ENCODE measurements at regions not wholly inside any gene's neighbourhood (a gene's known extent, or its start where the extent isn't known, plus 50 kb on each side); places are given as distances from the start of the nearest gene placed in this dataset.

DNA sequence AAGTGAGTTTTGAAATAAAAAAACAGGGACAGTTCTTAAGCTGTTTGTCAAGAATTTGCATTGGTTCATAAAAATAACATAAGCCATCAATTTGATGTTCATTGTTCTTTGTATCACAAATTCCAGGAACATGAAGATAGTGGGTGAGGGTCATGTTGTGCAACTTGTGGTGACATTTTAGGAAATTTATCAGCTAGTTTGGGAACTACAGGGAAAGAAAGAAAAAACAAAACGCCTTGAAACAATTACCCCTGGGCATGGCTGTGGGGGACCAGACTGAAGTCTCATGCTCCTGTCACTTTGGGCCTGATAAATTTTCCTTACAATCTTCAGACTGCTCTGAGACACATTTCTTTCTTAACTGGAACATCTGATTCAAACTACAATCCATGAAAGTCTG lies 207.1 kb upstream of the CLINT1 start:
- Mint-ChIP-seq H3K4me1 (peaks cover 18% of the 10 kb centered on the region), H3K4me3 (no peak overlapping the region)

DNA sequence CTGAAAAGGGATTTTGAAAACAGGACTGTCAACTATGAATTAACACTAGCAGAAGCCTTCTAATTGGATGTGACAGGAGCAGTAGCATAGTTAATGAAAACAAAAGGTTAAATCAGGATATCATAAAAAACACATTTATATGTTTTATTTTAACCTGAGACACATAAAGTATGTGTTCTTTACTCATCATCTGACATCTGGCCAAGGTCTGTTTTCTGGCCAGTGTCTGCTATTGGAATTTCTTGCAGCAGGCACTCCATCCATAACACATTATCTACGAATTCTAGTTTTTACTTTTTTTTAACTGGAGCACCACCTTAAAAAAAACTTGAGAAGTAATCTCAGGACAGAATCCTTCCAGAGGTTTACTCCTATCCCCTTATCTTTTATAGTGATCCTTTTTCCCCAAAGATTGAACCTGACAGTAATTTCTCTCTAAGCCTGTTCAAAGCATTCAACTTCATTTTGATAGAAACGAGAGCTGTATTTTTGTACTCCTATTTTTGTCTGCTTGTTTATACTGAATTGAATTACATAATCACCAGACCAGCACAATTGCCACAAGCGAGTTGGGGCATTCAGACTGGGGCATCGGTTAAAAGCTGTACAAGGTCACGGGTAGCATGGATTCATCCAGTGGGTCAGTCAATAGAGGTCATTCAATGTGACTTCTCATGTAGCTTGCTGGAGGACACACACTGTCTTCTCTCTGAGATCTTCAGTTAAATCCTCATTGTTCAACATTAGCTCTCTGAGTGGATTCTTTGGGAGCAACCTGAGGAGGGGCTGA lies 205.6 kb upstream of the CLINT1 start:
- TF ChIP-seq CTCF (conservative IDR thresholded peaks at IDR 0.05): no peak
- Mint-ChIP-seq H3K36me3 (ENCODE audit: low read depth) (no peaks in the 10 kb centered on the region), H3K9me3 (peaks cover 6% of the 10 kb centered on the region), H3K27me3 (ENCODE audit: low read depth) (peaks cover 5% of the 10 kb centered on the region), H3K4me3 (no peak overlapping the region), H3K27ac (ENCODE audit: unreplicated experiment) (no peak overlapping the region), H3K4me1 (peaks cover 11% of the 10 kb centered on the region)
- DNase-seq (ENCODE audit: low read depth, low spot score): no peak

More for the DNA sequence above, 207.1 kb upstream of the CLINT1 start:
- H3K27ac Mint-ChIP-seq (ENCODE audit: unreplicated experiment): no peak overlapping the region
- no peak for TF ChIP-seq CTCF (conservative IDR thresholded peaks at IDR 0.05)
- H3K36me3 Mint-ChIP-seq (ENCODE audit: low read depth): no peaks in the 10 kb centered on the region
- H3K9me3 Mint-ChIP-seq: peaks cover 6% of the 10 kb centered on the region
- DNase-seq (ENCODE audit: low read depth, low spot score): no peak
- no peaks in the 10 kb centered on the region for H3K27me3 Mint-ChIP-seq (ENCODE audit: low read depth)

- peaks cover 11% of the 10 kb centered on the region for H3K27me3 Mint-ChIP-seq (ENCODE audit: low read depth)
- no peak overlapping the region for H3K27ac Mint-ChIP-seq (ENCODE audit: unreplicated experiment)
- H3K9me3 Mint-ChIP-seq: peaks cover 6% of the 10 kb centered on the region
- no peak for DNase-seq (ENCODE audit: low read depth, low spot score)
- TF ChIP-seq CTCF (conservative IDR thresholded peaks at IDR 0.05): no peak
- peaks cover 8% of the 10 kb centered on the region for H3K4me1 Mint-ChIP-seq
- H3K36me3 Mint-ChIP-seq (ENCODE audit: low read depth): no peaks in the 10 kb centered on the region
- H3K4me3 Mint-ChIP-seq: no peak overlapping the region
Measured at GRCh38 chr5:158063052-158063451, 204.1 kb upstream of the CLINT1 start.

DNA sequence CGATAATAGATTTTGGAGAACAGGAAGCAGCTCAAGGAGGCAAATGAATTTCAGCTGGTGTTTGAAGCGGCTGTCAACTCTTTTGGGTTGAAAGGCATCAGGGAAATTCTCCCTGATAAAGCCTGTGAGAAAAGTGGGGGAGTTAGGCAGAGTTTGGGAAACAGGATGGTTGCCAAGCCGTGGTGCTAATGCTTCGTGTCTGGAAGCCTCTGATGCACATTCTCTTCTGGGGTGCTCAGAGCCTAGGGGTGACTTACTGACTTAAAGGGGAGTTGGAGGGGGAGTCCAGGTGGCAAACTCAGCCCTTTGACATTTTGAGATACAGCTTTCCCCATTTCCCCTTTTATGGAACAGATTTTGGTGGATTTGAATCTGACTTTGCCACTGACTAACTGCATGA lies 202.5 kb upstream of the CLINT1 start:
- Mint-ChIP-seq H3K4me1 (peaks cover 8% of the 10 kb centered on the region), H3K27ac (ENCODE audit: unreplicated experiment) (no peak overlapping the region), H3K9me3 (peaks cover 5% of the 10 kb centered on the region), H3K36me3 (ENCODE audit: low read depth) (no peaks in the 10 kb centered on the region), H3K27me3 (ENCODE audit: low read depth) (peaks cover 11% of the 10 kb centered on the region), H3K4me3 (no peak overlapping the region)
- DNase-seq (ENCODE audit: low read depth, low spot score): no peak
- no peak for TF ChIP-seq CTCF (conservative IDR thresholded peaks at IDR 0.05)

- H3K9me3 Mint-ChIP-seq: peaks cover 3% of the 10 kb centered on the region
- no peak for DNase-seq (ENCODE audit: low read depth, low spot score)
- peaks cover 11% of the 10 kb centered on the region for H3K27me3 Mint-ChIP-seq (ENCODE audit: low read depth)
- H3K27ac Mint-ChIP-seq (ENCODE audit: unreplicated experiment): no peak overlapping the region
- H3K4me3 Mint-ChIP-seq: no peak overlapping the region
- peaks cover 5% of the 10 kb centered on the region for H3K4me1 Mint-ChIP-seq
- H3K36me3 Mint-ChIP-seq (ENCODE audit: low read depth): no peaks in the 10 kb centered on the region
- no peak for TF ChIP-seq CTCF (conservative IDR thresholded peaks at IDR 0.05)
Measured at GRCh38 chr5:158060212-158060611, 201.3 kb upstream of the CLINT1 start.

Measured in neural crest cell (in vitro differentiated cells).